Uterus (tissue), 2 donors: ENCODE measurements at regions not wholly inside any gene's neighbourhood (a gene's known extent, or its start where the extent isn't known, plus 50 kb on each side); places are given as distances from the start of the nearest gene placed in this dataset.

ENCODE experiments used
- CTCF ChIP-seq, 4 experiments: fragments of 200-600 bp in 2 of 4; fragments of 450-650 bp in 2 of 4; sonication (generic) in 2 of 4; IDR thresholded peaks; one replicate each; pipeline ENCODE4 v1.5.1; 2016 to 2019; ENCODE audit warnings: antibody characterized with exemption in 4 of 4, mild to moderate bottlenecking in 2 of 4, moderate library complexity in 1 of 4
- POLR2A ChIP-seq, 2 donors: fragments of 450-650 bp; IDR thresholded peaks; one replicate each; pipeline ENCODE4 v1.6.1; 2016; ENCODE audit warnings: antibody characterized with exemption in 2 of 2, mild to moderate bottlenecking in 1 of 2, moderate library complexity in 1 of 2

DNA sequence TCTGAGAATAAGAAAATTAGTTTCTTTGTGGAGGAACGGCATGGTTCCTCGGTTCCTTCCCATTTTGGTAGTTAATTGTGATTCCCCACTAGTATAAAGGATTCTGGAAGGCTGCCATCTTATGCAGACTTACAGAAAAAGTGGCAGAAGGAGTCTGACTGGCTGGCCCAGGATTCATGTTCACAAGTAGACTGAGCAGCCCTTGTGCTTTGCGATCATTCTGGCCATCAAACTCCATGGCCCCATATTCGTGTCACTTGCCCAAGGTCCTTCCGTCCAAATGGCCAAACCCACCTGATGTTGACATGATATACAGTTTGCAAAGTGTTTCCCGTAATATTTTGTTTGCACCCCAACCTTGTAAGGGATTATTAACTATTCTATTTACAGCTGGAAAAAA is 297.2 kb upstream of the AMIGO2 start:
- TF ChIP-seq CTCF (IDR thresholded peaks at IDR 0.05) = no peak
- TF ChIP-seq POLR2A (IDR thresholded peaks at IDR 0.05) = no peak
